GM12891 (cell line): ENCODE measurements at regions not wholly inside any gene's neighbourhood (a gene's known extent, or its start where the extent isn't known, plus 50 kb on each side); places are given as distances from the start of the nearest gene placed in this dataset.

ENCODE experiments used
- DNase-seq: peaks from one replicate; pipeline ENCODE4 v3.0.0; 2011; ENCODE audit warnings: low spot score; ENCODE audit not compliant: insufficient read length
- FAIRE-seq: peaks from 2 replicates; lab custom pipeline; 2011; peaks lifted over from hg19 to GRCh38; lab: Jason Lieb, UNC
- PAX5 ChIP-seq: IDR thresholded peaks from 2 replicates; pipeline ENCODE4 v1.6.1; 2011; ENCODE audit warnings: low read length, moderate library complexity, mild to moderate bottlenecking; ENCODE audit not compliant: insufficient read depth, severe bottlenecking
- POLR2A ChIP-seq: IDR thresholded peaks from 2 replicates; pipeline ENCODE4 v1.6.1; 2011; ENCODE audit warnings: low read depth, low read length, control low read depth
- POLR2AphosphoS5 ChIP-seq: IDR thresholded peaks from 2 replicates; pipeline ENCODE4 v1.6.1; 2011; ENCODE audit warnings: low read depth, low read length, control low read depth
- POU2F2 ChIP-seq: IDR thresholded peaks from 2 replicates; pipeline ENCODE4 v1.6.1; 2011; ENCODE audit warnings: low read depth, mild to moderate bottlenecking, control low read depth, low read length, moderate library complexity
- SPI1 ChIP-seq: IDR thresholded peaks from 2 replicates; pipeline ENCODE4 v1.6.1; 2011; ENCODE audit warnings: low read depth, low read length, control low read depth
- TAF1 ChIP-seq: IDR thresholded peaks from 2 replicates; pipeline ENCODE4 v1.6.1; 2011; ENCODE audit warnings: low read depth, low read length, control low read depth

DNA sequence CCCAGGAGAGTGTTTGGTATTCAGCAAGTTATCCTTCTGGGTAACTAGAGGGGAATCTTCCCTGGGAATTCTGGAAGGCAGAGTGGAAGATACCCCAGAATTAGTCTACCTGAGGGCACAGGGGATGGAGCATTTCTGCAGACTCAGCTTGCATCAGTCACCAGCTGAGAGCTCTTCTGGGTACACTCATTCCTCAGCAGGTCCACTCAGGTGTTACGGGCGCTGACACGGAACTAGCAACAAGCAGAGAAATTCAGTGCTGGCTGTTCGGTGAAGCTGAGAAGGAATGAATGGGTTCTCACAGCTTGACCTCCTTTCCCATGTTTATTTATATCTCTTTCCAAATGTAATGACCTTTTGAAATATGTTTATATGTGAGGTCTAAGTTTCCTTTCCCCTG is 106.0 kb upstream of the PNPLA4 start:
- DNase-seq = no peak
- no peak for FAIRE-seq

GRCh38 chrX:8030361-8030760 is 103.1 kb upstream of the PNPLA4 start:
- DNase-seq (no peak), FAIRE-seq (no peak)
- TF ChIP-seq POLR2A = no peak

More for the DNA sequence above, 106.0 kb upstream of the PNPLA4 start:
- TF ChIP-seq POLR2A (no peak), SPI1 (no peak), POU2F2 (no peak), POLR2AphosphoS5 (no peak), TAF1 (no peak), PAX5 (no peak)

GRCh38 chrX:8027827-8028226 is 100.6 kb upstream of the PNPLA4 start:
- FAIRE-seq = no peak
- TF ChIP-seq TAF1 (no peak), POLR2A (no peak), SPI1 (no peak), POLR2AphosphoS5 (no peak), PAX5 (no peak), POU2F2 (no peak)

GRCh38 chrX:8025705-8026104 is 98.5 kb upstream of the PNPLA4 start:
- FAIRE-seq (no peak), DNase-seq (no peak)
- no peak for TF ChIP-seq POLR2AphosphoS5
- no peak for TF ChIP-seq TAF1
- no peak for TF ChIP-seq SPI1
- no peak for TF ChIP-seq POU2F2
- TF ChIP-seq PAX5 = no peak
- no peak for TF ChIP-seq POLR2A

More at GRCh38 chrX:8027827-8028226, 100.6 kb upstream of the PNPLA4 start:
- no peak for DNase-seq

DNA sequence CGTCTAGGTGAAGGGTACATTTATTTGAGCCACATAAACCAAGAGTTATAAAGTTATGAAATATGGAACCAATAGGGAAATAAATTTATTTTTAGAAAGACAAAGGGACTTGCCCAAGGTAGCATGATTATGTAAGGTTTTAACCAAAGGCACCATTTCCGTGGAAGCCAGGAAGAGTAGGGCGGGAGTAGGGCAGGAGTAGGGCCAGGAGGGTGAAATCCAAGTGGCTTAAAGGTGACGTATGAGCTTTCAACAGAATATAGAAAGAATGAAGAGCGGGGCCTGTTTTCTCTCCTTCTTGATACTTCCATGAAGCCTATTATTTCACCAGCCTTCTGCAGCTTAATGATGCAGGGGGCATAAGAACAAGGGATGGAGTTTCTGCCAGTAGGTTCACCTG is 91.7 kb upstream of the PNPLA4 start:
- no peak for DNase-seq
- FAIRE-seq = no peak
- TF ChIP-seq POLR2A (no peak), POU2F2 (no peak), TAF1 (no peak), PAX5 (no peak), SPI1 (no peak), POLR2AphosphoS5 (no peak)

- TF ChIP-seq POU2F2 (no peak), PAX5 (no peak), POLR2A (no peak), TAF1 (no peak), SPI1 (no peak), POLR2AphosphoS5 (no peak)
- DNase-seq = no peak
- no peak for FAIRE-seq
These were observed 82.9 kb upstream of the PNPLA4 start for GRCh38 chrX:8010105-8010504.

GRCh38 chrX:8005678-8006347 is 78.6 kb upstream of the PNPLA4 start:
- DNase-seq (no peak), FAIRE-seq (no peak)
- no peak for TF ChIP-seq POLR2AphosphoS5
- TF ChIP-seq PAX5 = no peak
- TF ChIP-seq POU2F2 = no peak
- no peak for TF ChIP-seq POLR2A
- TF ChIP-seq SPI1 = no peak
- TF ChIP-seq TAF1 = no peak

GRCh38 chrX:8003147-8003883 is 76.1 kb upstream of the PNPLA4 start:
- TF ChIP-seq POU2F2 (no peak), PAX5 (no peak)
- FAIRE-seq = no peak

DNA sequence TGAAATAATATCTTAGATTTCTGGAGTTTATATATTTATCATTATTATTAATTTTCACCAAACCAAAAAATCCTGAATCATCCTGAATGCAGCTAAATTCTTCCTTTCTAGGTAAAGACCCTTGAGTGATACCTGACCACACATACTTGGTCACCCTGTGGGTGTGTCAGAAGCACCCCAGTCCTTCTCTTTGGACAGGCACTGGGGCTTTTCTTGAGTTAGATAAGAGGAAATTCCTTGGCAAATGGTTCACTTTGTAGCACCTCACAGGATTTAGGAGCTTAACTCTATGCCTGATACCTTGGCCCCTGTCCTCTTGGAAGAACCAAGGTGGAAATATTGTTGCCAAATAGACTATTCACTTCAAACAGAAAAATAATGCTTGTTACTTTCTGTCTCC is 69.6 kb upstream of the PNPLA4 start:
- FAIRE-seq (no peak), DNase-seq (no peak)
- TF ChIP-seq TAF1 (no peak), POLR2AphosphoS5 (no peak), PAX5 (no peak), POU2F2 (no peak), POLR2A (no peak)

More at GRCh38 chrX:8003147-8003883, 76.1 kb upstream of the PNPLA4 start:
- no peak for DNase-seq

DNA sequence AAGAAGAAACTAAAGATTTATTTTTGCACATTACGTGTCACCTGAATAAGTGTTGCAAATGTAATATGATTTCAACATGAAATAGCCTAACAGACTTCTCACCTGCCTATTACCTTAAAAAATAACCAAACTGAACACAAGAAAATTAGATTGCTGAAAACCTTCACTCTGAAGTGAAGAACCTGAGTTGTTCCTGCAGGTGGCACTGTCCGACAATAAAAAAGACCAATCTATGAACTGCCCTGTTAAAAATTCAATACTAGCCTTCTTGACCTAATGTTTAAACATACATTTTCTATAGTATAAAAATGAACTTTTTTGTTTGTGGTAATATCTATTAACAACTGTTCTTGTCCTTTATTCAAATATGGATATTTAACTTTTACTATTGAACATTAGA is 69.2 kb upstream of the PNPLA4 start:
- TF ChIP-seq TAF1 (no peak), PAX5 (no peak), POU2F2 (no peak), SPI1 (no peak), POLR2A (no peak), POLR2AphosphoS5 (no peak)
- FAIRE-seq (no peak), DNase-seq (no peak)
